ENCODE measurements at regions not wholly inside any gene's neighbourhood (a gene's known extent, or its start where the extent isn't known, plus 50 kb on each side); places are given as distances from the start of the nearest gene placed in this dataset.
"Not testable (repeated sequence)": the region's sequence is repeated elsewhere in the genome, so short reads cannot be mapped to it uniquely, and the experiment has no call there.

DNA sequence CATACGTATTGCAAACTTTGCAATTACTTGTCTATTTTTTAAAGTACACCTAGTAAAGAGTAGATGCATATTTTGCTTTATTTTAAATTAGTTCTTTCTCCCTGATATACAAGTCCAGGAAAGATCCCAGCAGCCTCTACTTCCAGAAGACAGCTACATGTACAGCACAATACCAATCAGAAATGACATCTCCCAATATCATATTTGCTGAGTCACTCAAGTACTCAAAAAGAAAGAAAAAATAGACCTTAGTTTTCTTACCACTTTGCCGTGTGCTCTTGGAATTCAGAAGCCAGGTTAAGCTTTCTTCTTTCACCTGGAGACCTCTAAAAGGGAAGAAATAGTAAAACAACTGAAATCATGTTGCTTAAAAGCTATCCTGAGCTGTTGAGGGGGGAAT, 412.6 kb upstream of the RUNX1 start:
- DNase-seq (ENCODE audit: missing footprints) (no peak), ATAC-seq (no peak)
- intact Hi-C loops (cut with DNase I): no loop called here

DNA sequence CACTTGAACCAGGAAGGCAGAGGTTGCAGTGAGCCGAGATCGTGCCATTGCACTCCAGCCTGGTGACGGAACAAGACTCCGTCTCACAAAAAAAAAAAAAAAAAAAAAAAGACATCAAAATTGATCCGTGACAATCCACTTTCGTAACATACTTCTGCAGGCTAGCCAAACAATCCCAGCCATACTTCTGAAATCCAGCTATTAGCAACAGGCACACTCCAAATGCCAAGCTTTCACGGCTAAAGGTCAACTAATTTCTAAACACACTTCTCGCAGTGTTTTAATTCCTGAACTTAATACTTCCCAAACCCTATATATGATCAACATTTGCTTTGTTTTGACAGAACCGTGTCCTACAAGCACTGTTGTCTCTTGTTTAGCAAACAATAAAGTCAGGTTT, 411.3 kb upstream of the RUNX1 start:
- ATAC-seq (no peak), DNase-seq (ENCODE audit: missing footprints) (no peak)
- intact Hi-C loops (cut with DNase I): no loop called here

DNA sequence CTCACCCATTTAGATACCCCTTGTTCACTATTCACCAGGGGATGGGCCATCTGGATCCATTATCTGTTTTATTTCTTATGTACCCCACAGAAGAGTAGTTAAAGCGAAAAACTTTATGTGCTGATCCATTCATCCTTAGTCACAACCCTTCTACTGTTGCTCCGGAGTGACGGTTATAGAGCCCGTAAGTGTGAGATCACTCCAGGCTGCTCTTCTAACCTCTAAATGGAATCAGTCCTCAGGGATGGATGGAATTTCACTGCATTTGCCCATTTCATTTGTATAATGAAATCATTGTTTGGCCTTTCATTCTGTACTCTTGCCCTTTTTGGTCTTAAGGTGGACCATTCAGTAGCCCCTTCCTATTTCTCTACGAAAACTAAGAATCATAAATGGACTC, 409.3 kb upstream of the RUNX1 start:
- intact Hi-C loops (cut with DNase I): no loop called here
- DNase-seq (ENCODE audit: missing footprints): no peak
- no peak for ATAC-seq

DNA sequence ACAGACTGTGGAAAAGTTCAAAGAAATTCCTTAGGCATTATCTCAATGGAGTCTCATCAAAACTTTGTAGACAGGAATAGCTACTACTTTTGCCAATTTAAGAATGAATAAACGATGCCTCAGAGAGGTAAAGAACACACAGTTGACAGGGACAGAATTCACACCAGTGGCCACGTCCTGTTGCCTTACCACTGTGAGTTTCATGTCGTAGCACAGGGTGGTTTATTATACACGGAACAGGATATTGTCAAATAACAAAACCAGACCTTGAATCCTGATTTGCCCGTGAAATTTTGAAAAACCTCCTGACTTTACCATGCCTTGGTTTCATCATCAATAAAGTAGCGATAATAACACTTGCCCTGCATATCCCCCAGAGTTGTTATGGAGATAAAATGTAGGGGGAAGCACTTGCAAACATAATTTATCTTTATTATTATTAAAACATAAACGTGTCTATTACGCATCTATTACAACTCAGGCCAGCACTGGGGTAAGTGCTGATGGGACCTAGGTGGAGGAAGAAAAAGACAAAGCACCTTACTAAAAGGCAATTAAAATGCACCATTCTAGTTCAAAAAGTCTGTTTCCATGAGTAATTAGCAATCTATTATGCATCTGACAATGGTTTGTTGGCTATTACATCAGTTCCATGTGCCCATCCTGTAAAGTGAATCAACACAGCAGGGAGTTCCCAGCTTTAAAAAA, 408.1 kb upstream of the RUNX1 start:
- ATAC-seq (no peak), DNase-seq (ENCODE audit: missing footprints) (no peak)
- intact Hi-C loops (cut with DNase I): no loop called here

DNA sequence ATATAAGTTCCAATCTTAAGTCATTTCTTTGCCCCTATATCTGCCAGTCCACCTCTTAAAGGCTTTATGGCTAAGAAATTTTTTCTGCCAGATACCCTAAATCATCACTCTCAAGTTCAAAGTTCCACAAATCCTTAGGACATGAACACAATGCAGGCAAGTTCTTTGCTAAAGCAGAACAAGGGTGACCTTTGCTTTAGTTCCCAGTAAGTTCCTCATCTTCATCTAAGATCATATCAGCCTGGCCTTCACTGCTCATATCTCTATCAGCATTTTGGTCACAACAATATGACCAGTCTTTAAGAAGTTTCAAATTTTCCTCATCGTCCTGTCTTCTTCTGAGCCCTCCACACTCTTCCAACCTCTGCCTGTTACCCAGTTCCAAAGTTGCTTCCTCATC, 402.2 kb upstream of the RUNX1 start:
- DNase-seq (ENCODE audit: missing footprints) (no peak), ATAC-seq (no peak)
- intact Hi-C loops (cut with DNase I): no loop called here

DNA sequence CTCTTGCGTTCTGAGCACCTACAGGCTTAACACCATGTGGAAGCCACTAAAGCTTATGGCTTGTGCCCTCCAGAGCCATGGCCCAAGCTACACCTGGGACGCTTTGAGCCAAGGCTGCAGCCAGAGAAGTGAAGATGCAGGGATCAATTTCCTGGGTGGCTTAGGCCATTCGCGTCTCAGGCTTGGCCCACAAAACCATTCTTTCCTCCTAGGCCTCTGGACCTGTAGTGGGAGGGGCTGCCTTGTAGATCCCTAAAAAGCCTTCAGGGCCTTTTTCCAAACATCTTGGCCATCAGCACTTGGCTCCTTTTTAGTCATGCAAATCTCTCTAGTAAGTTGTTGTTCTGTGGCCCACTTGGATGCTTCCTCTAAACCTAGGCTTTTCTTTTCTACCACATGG, 401.7 kb upstream of the RUNX1 start:
- DNase-seq (ENCODE audit: missing footprints) (no peak), ATAC-seq (no peak)
- intact Hi-C loops (cut with DNase I): no loop called here

DNA sequence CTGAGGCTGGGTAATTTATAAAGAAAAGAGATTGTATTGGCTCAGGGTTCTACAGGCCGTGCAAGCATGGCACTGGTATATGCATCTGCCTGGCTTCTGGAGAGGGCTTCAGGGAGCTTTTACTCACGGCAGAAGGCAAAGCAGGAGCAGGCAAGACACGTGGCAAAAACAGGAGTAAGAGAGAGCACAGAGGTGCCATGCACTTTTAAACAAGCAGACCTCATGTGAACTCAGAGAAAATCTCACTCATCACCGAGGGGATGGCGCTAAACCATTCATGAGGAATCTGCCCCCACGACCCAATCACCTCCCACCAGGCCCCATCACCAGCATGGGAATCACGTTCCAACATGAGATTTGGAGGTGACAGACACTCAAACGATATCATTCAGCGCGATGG, 400.7 kb upstream of the RUNX1 start:
- ATAC-seq (no peak), DNase-seq (ENCODE audit: missing footprints) (no peak)
- intact Hi-C loops (cut with DNase I): no loop called here

DNA sequence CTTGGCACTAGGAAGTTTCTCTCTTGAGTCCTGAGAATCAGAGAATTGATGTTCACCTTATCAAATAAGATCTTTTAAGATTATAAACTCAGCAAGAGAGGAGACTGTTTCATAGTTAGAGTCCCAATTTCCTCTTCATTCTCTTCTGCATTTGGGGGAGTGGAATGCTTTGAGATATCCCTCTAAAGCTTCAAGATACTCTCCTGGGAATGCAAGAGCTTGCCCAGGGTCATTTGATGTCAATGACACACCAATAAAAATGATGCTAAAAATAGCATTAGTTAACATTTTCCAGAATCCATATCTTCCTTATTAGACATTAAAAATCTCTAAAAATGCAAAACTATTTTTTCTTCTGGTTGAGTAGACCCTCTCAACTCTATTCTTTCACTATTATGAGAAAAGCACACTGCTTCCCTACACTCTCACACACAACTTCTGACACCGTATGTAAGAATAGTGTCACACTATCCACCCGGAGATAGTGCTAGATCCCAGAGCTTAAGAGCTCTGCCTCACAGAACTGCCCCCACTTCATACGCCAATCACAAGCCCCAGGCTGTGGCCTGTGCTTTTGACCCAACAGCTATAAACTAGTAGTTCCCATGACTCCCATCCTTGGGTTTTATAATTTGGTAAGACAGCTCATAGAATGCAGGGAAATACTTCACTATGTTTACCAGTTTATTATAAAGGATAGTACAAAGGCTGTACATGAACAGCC, 399.9 kb upstream of the RUNX1 start:
- intact Hi-C loops (cut with DNase I): no loop called here
- ATAC-seq (no peak), DNase-seq (ENCODE audit: missing footprints) (no peak)

DNA sequence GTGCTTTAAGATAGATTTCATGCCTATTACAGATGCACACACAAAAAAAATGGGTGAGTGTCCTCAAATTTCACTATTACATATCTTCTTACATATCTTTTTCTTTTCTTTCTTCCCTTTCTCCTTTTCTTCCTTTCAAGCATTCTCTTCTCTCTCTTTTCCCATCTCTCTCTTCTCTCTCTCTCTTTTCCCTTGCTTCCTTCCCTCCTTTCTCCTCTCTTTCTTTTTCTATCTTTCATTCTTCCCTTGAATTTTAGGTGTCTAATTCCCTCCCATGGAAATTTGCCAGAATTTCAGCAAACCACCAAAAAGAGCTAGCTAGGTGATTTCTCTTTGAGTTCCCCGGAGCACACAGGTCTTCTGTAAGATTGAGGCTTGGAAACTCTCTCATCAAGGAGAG, 395.3 kb upstream of the RUNX1 start:
- intact Hi-C loops (cut with DNase I): no loop called here
- ATAC-seq (no peak), DNase-seq (ENCODE audit: missing footprints) (no peak)

DNA sequence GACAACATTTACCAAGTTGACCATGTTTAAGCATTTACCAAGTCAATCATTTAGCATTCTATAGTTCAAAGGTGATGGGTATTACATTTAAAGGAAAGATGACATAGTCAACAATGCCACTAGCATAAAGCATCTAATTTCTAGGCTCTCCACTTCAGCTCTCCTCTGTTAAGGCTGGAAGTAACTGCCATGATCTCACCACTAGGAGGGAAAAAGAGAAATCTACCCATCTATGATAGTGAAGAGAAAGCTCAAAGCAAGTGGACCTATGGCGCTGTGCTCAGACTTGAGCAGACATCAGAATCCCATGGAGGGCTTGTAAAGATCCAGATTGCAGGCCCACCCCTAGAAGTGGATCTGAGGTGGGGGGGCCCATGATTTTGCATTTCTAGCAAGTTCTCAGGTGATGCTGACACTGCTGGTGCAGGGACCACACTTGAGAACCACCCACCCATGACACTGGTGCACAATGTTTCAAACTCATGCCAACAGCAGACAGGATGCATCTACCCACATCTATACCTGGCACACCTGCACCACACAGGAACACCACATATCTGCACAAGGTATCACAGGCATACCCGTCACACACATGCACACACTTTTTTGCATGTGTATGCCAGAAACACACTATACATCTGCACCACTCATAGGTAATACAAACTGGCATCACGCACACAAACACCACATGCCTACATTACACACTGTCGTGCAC, 392.9 kb upstream of the RUNX1 start:
- intact Hi-C loops (cut with DNase I): no loop called here
- ATAC-seq (no peak), DNase-seq (ENCODE audit: missing footprints) (no peak)

DNA sequence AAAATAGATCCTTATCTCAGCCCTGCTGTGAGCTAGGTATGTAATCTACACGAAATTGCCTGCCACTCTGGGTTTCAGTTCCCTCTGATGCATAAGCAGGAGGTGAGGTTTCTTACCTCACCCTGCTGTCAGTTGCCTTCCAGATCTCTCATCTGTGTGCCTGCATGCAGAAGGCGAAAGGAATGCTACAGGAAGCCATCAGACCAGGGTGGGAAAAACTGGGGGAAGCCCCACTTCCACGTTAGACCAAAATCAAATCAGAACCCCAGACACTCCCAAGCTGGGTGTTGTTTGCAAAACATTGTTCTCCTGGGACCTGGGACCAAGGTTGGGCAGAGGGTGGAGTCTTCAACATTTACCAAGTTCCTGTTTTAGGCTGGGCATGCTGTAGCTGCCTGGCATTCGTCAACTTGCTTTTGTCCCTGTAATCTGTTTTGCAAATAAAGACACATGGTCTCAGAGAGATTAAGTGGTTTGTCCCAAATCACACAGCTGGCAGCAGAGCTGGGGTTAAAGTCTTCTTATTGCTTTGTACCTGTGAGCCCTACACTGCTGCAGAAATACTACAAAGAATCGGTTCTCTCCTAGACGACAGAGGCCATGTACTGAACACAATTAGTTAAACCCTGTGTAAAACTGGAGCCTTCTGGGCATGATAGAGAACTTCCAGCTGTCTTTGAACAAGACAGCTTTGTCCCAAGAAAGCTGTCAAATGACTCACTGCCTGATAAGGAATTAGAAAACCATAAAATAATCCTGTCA, 389.7 kb upstream of the RUNX1 start:
- DNase-seq (ENCODE audit: missing footprints) (no peak), ATAC-seq (no peak)
- intact Hi-C loops (cut with DNase I): no loop called here

DNA sequence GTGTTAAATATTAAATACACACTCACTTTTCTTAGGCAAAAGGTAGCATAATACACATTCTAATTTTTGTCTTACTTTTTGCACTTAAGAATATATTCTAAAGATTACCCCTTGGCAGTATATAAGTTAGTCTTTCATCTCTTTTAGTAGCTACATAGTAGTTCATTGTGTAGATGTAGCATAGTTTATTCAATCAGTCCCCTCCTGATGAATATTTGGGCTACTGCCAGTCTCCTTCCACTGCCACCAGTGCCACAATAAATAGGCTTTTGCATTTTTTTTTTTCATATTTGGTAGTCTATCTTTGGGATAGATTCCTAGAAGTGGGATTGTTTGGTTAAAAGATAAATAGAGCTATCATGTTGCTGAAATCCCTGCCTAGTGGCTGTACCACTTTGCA, 388.8 kb upstream of the RUNX1 start:
- intact Hi-C loops (cut with DNase I): no loop called here
- no peak for DNase-seq (ENCODE audit: missing footprints)
- ATAC-seq: no peak

DNA sequence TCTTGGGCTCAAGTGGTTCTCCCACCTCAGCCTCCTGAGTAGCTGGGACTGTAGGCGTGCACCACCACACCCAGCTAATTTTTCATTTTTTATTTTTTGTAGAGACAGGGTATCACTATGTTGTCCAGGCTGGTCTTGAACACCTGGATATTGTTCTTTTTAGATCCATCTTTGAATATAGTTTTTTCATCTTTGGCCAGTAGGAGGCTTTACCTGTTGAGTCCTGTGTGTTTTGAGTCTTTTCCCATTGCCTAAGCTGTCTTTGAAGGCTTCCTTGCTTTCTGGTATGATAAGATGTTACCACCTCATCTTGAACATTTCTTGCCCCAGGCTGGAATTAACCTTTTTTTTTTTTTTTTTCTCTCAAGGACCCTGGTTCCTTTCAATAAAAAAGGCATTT, 387.8 kb upstream of the RUNX1 start:
- intact Hi-C loops (cut with DNase I): no loop called here
- DNase-seq (ENCODE audit: missing footprints) (no peak), ATAC-seq (no peak)

DNA sequence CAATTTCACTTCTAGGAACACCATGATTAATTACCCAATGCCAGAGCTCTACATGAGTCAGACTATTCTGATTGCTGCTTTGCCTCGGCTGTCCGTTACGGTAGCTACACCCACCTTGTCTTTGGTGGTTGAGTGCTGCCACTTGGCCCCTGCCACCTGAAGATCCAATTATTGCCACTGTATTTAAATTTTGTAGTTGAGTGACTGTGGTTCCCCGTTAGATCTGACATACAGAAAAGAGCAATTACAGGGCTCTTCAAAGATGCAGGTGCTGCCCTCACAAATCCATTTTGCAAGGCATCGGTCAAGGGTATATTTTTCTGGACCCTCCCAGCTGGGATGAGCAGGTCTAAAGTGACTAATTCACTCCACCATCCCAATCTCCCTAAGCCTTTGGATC, 383.5 kb upstream of the RUNX1 start:
- intact Hi-C loops (cut with DNase I); ATAC-seq; DNase-seq (ENCODE audit: missing footprints): not testable (repeated sequence)

DNA sequence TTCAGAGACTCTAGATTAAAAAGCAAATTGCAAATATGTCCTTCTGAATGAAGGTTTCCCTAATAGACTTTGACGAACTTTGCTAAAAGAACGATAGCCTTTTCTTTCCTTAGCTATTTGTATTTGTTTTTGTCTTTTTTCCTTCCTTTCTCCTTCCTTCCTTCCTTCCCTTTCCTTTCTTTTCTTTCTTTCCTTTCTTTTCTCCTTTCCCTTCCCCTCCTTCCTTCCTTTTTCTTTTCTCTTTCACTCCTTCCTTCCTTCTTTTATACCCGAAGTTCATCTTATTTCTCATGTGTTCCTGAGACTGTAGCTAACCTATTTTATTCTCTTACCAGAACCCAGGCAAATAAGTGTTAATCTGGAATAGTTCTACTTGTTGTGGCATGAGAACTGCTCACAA, 381.2 kb upstream of the RUNX1 start:
- DNase-seq (ENCODE audit: missing footprints): no peak
- intact Hi-C loops (cut with DNase I): no loop called here
- no peak for ATAC-seq

DNA sequence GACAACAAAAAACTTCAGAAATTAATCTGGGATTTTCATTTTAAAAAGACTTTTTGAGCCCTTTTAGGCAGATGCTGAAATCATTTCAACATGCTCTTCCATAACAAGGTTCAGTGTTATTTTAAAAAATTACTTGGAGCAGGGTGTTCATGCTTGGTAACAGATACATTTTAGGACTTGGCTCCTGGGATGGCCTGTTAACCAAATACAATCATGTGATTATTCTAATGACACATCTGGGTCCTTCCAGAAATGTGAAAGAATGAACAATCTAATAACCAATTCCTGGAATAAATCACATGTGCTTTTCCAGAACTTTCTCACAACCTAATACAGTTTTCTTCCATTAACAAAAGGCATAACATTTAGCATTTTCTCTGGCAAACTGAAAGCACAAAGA, 379.8 kb upstream of the RUNX1 start:
- intact Hi-C loops (cut with DNase I): no loop called here
- ATAC-seq: peak; percentile 43

DNA sequence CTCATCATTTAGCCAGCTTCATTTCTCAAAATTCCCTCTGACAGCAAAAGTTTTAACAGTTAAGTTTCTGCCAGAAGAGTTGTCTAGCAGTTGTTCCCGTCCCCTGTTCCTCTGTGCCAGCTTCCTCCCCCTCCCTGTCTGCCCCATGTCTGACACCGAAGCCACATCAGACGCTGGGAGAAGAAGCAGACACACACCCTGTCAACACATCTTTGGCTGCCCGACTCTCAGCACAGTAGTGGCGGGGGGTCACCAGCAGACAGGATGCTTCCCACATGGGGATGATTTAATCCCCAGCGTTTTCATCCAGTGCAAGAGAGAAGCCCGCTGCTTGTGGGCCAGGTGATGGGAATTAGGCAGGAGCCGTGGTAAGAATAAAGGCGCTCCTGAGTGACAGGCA, 379.4 kb upstream of the RUNX1 start:
- DNase-seq (ENCODE audit: missing footprints): peak; percentile 77
- intact Hi-C loops (cut with DNase I): no loop called here
- peak; percentile 64 for ATAC-seq

More for the DNA sequence above, 379.8 kb upstream of the RUNX1 start:
- DNase-seq (ENCODE audit: missing footprints): no peak

DNA sequence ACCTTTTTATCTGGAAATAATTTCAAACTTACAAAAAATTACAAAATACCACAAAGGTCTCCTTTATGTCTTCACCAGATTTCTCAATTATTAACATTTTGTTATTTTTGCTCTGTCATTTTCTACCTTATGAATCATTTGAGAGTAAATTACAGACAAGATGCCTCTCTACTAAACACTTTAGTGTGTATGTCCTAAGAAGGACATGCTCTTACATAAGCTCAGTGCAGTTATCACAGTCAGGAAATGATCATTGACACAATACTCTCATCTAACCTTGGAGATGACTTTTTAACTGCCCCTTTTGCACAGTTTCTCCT, 378.9 kb upstream of the RUNX1 start:
- intact Hi-C loops (cut with DNase I): no loop called here
- DNase-seq (ENCODE audit: missing footprints): no peak
- ATAC-seq: no peak

DNA sequence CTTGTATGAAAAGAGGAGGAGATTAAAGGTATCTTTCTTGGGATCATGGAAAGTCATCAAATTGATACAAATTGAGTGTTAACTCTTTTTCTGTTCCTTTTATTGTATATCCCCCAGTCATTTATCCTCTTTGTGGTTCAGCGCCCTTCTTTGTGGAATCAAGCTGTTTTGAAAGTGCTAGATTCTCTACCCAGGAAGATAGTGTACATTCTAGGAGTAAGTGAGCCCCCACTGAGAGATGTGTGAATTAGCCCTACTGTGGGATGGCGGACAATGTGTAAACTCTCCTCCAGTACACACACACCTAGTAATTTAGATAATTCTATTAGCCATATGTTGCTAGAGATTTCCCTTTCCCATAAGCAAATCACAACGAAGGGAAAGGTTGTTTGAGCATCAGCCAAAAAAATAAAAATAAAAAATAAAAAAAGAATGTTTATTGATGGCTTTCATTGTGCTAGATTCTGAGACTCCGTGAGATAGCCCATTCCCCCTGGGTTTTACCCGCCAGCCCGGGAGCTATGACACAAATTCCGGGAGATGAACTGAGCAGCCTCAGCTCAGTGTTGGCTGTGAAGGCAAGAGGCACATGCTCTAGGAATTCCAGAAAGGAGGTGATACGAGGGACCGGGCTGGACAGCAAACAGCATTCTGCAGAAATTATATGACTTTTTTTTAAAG, 378.4 kb upstream of the RUNX1 start:
- intact Hi-C loops (cut with DNase I): no loop called here
- DNase-seq (ENCODE audit: missing footprints): no peak
- peak; percentile 55 for ATAC-seq

Data from Right ventricle myocardium inferior (tissue), 1 donor.